ENCODE measurements at regions not wholly inside any gene's neighbourhood (a gene's known extent, or its start where the extent isn't known, plus 50 kb on each side); places are given as distances from the start of the nearest gene placed in this dataset.

DNA sequence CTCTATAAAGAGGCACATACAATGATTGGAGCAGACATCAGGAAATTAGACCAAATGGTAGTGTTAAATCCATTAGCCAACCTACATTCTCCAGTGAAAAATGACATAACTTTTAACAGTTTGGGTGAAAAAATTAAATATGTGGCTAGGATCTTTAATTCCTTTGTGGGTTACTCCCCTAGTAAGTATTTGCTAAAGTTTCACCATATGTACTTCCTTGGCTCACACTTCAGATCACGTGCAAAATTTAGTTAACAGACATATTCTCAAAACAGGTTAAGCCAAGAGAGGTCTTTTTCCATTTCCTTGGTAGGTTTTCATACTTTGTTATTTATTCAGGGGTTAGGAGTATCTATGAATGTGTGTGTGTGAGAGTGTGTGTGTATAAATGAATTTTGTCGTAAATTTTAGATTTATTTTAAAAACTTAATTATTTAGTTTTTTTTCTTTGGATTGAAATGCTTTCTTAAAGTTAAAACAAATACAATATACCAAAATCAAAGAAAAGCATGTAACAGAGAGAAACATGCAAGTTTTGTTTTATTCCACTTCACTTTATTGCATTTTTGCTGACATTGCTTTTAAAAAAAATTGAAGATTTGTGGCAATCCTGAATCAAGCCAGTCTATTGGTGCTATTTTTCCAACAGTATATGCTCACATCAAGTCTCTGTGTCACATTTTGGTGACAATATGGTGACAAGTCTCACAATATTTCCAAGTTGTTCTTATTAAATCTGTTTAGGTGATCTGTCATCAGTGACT, 258.7 kb downstream of the FLRT2 start:
- TF ChIP-seq, protein P1, sequence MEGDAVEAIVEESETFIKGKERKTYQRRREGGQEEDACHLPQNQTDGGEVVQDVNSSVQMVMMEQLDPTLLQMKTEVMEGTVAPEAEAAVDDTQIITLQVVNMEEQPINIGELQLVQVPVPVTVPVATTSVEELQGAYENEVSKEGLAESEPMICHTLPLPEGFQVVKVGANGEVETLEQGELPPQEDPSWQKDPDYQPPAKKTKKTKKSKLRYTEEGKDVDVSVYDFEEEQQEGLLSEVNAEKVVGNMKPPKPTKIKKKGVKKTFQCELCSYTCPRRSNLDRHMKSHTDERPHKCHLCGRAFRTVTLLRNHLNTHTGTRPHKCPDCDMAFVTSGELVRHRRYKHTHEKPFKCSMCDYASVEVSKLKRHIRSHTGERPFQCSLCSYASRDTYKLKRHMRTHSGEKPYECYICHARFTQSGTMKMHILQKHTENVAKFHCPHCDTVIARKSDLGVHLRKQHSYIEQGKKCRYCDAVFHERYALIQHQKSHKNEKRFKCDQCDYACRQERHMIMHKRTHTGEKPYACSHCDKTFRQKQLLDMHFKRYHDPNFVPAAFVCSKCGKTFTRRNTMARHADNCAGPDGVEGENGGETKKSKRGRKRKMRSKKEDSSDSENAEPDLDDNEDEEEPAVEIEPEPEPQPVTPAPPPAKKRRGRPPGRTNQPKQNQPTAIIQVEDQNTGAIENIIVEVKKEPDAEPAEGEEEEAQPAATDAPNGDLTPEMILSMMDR (IDR thresholded peaks at IDR 0.05; ENCODE audit: borderline replicate concordance, extremely low read depth, low read length, poor library complexity, severe bottlenecking) = no peak
- TF ChIP-seq EZH2 (IDR thresholded peaks at IDR 0.05; ENCODE audit: borderline replicate concordance, low read depth, low read length, severe bottlenecking) = no peak
